ENCODE measurements at regions not wholly inside any gene's neighbourhood (a gene's known extent, or its start where the extent isn't known, plus 50 kb on each side); places are given as distances from the start of the nearest gene placed in this dataset.

- peak; percentile 16 for DNase-seq (ENCODE audit: low read depth, low spot score)
- ChIA-PET POLR2A (no interaction called here), CTCF (interaction anchor here (0.8 to 3.3 kb wide), 40 partner anchors 8 to 1056 kb away, joined by 3 to 22 read pairs (median 4); no protein-coding TSS in a partner anchor)
- no peak overlapping the region for H3K4me3 ChIP-seq (ENCODE audit: low read depth, low read length)
- peak; percentile 66 for TF ChIP-seq CTCF (IDR thresholded peaks at IDR 0.05; ENCODE audit: insufficient read depth, low read length, missing control alignments)
Observed at GRCh38 chr4:138870737-138871554, 144.6 kb upstream of the NOCT start.

- ChIA-PET POLR2A (no interaction called here), CTCF (interaction anchor here (1.0 to 2.9 kb wide), 4 partner anchors 189 to 834 kb away, joined by 3 to 15 read pairs (median 8); no protein-coding TSS in a partner anchor)
- no peak for DNase-seq (ENCODE audit: low read depth, low spot score)
- no peak for TF ChIP-seq CTCF (IDR thresholded peaks at IDR 0.05; ENCODE audit: insufficient read depth, low read length, missing control alignments)
- H3K4me3 ChIP-seq (ENCODE audit: low read depth, low read length), result no peak overlapping the region
Observed at GRCh38 chr4:138869631-138870030, 145.9 kb upstream of the NOCT start.

- TF ChIP-seq CTCF (IDR thresholded peaks at IDR 0.05; ENCODE audit: insufficient read depth, low read length, missing control alignments), result no peak
- H3K4me3 ChIP-seq (ENCODE audit: low read depth, low read length), result no peak overlapping the region
- DNase-seq (ENCODE audit: low read depth, low spot score), result no peak
- ChIA-PET CTCF (interaction anchor here (0.6 to 2.9 kb wide), 4 partner anchors 189 to 834 kb away, joined by 3 to 15 read pairs (median 4); no protein-coding TSS in a partner anchor), POLR2A (no interaction called here)
Observed at GRCh38 chr4:138869165-138869564, 146.4 kb upstream of the NOCT start.

GRCh38 chr4:138868562-138868961 lies 147.0 kb upstream of the NOCT start:
- TF ChIP-seq CTCF (IDR thresholded peaks at IDR 0.05; ENCODE audit: insufficient read depth, low read length, missing control alignments), result no peak
- no peak for DNase-seq (ENCODE audit: low read depth, low spot score)
- H3K4me3 ChIP-seq (ENCODE audit: low read depth, low read length), result no peak overlapping the region
- CTCF ChIA-PET, result interaction anchor here (0.6 to 1.4 kb wide), 3 partner anchors 9 to 833 kb away, joined by 3 read pairs; no protein-coding TSS in a partner anchor
- POLR2A ChIA-PET, result no interaction called here

- DNase-seq (ENCODE audit: low read depth, low spot score), result no peak
- ChIA-PET CTCF (no interaction called here), POLR2A (no interaction called here)
- TF ChIP-seq CTCF (IDR thresholded peaks at IDR 0.05; ENCODE audit: insufficient read depth, low read length, missing control alignments), result no peak
- H3K4me3 ChIP-seq (ENCODE audit: low read depth, low read length), result no peak overlapping the region
Observed at GRCh38 chr4:138867404-138867803, 148.2 kb upstream of the NOCT start.

- no peak for TF ChIP-seq CTCF (IDR thresholded peaks at IDR 0.05; ENCODE audit: insufficient read depth, low read length, missing control alignments)
- CTCF ChIA-PET, result no interaction called here
- POLR2A ChIA-PET, result no interaction called here
- no peak for DNase-seq (ENCODE audit: low read depth, low spot score)
- no peak overlapping the region for H3K4me3 ChIP-seq (ENCODE audit: low read depth, low read length)
Observed at GRCh38 chr4:138866314-138866713, 149.3 kb upstream of the NOCT start.

Measured in AG04449 (cell line).